ENCODE measurements at regions not wholly inside any gene's neighbourhood (a gene's known extent, or its start where the extent isn't known, plus 50 kb on each side); places are given as distances from the start of the nearest gene placed in this dataset.

DNA sequence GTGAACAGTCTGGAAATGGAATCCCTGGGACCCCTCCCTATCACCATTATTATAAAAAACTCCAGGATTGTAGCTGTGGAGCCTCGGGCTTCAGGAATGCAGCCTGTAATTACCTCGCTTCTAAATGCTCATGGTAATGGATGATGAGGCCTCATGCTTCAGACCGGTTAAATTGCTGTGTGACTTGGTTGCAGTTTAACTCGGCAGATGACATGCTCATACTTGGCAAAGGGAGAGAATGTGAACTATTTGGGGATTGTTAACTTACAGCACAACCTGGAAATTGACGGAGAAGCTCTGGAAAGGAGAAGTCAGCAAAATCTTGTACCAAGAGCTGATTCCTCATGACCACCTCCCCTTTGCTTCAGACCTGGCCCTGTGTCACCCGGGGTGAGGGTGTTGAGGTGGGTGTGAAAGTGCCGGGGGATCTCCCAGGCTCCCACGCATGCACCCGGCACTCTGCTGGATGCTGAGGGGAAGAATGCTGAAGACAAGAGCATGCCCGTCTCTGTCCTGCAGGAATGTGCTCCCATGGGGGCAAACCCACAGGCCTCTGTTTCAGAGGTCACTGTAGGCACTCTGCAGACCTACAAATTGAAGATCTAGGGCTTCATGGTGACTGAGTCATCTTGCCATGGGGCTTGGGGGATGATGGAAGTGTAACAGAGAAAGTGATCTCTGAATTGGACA lies 364.8 kb downstream of the RPS6KC1 start:
- TF ChIP-seq, protein P1, sequence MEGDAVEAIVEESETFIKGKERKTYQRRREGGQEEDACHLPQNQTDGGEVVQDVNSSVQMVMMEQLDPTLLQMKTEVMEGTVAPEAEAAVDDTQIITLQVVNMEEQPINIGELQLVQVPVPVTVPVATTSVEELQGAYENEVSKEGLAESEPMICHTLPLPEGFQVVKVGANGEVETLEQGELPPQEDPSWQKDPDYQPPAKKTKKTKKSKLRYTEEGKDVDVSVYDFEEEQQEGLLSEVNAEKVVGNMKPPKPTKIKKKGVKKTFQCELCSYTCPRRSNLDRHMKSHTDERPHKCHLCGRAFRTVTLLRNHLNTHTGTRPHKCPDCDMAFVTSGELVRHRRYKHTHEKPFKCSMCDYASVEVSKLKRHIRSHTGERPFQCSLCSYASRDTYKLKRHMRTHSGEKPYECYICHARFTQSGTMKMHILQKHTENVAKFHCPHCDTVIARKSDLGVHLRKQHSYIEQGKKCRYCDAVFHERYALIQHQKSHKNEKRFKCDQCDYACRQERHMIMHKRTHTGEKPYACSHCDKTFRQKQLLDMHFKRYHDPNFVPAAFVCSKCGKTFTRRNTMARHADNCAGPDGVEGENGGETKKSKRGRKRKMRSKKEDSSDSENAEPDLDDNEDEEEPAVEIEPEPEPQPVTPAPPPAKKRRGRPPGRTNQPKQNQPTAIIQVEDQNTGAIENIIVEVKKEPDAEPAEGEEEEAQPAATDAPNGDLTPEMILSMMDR (IDR thresholded peaks at IDR 0.05 in 8 of 11, conservative IDR thresholded peaks at IDR 0.05 in 3 of 11): no peak
- TF ChIP-seq POLR2A (IDR thresholded peaks at IDR 0.05): no peak
